HG02610 (cell line): ENCODE measurements at regions not wholly inside any gene's neighbourhood (a gene's known extent, or its start where the extent isn't known, plus 50 kb on each side); places are given as distances from the start of the nearest gene placed in this dataset.
"Not testable (repeated sequence)": the region's sequence is repeated elsewhere in the genome, so short reads cannot be mapped to it uniquely, and the experiment has no call there.

Source experiments
- ATAC-seq: cut with Tn5 transposase; IDR thresholded peaks from one replicate; pipeline ENCODE4 v1.9.1; 2021; ENCODE audit warnings: mild to moderate bottlenecking, moderate library complexity; ENCODE audit not compliant: unreplicated experiment

DNA sequence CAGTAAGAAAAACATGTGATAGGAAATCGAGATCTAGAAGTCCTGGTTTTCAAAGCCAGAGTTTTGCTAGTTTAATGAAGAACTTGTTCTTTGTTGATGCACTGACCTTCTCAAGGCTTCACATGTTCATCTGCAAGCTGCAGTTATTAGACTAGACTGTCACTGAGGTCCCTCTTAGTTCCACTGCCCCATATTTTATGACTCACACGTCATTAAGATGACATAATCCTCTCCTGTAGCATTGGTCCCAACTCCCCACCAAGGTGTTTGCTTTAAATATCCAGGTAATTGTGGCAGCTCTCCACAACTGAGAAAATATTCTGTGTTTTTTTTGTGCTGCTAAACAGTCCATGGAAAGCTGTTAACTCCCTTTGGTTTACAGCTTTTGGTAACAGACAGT lies 149.7 kb downstream of the MREG start:
- no peak for ATAC-seq

GRCh38 chr2:215862351-215862771 lies 151.0 kb downstream of the MREG start:
- no peak for ATAC-seq

- no peak for ATAC-seq
Observed at GRCh38 chr2:215861607-215862350, 151.6 kb downstream of the MREG start.

DNA sequence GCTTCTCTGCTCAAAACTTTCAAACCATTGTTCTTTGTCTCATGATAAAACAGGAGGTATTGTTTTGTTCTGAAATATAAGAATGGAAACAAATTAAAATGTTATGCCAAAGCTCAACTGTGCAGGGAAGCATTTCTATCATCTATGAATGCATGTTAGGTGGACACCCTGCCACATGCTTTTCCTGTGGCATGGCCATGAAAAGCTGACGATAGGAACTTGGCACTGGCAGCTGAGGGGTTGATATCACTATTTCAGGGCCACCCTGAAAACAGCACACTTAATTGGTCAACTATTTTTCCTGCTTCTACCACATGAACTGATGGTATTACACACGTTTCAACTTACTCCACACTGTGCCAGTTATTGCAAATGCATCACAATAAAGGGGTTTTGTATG lies 157.3 kb downstream of the MREG start:
- ATAC-seq = no peak

- not testable (repeated sequence) for ATAC-seq
Observed at GRCh38 chr2:215855308-215855707, 158.0 kb downstream of the MREG start.

- ATAC-seq = no peak
Observed at GRCh38 chr2:215854008-215854407, 159.3 kb downstream of the MREG start.

DNA sequence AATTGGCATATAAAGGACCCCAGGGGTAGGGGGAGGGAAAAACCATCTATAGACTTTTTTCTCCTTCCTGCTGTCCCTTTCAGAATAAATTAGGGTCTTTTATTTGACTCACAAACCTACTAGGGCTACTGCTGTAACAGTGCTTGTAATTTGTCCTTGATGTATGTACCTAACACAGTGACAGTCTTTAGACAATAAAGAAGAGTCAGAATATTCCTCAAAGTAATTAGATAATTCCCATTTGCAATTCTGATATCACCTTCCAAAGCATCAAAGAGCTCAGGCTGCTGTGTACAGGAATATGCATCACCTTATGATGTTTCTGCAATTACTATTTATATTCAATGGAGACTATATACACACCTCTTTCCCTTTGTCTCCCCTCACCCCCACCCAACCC lies 161.7 kb downstream of the MREG start:
- no peak for ATAC-seq

GRCh38 chr2:215851082-215851481 lies 162.3 kb downstream of the MREG start:
- ATAC-seq = no peak

DNA sequence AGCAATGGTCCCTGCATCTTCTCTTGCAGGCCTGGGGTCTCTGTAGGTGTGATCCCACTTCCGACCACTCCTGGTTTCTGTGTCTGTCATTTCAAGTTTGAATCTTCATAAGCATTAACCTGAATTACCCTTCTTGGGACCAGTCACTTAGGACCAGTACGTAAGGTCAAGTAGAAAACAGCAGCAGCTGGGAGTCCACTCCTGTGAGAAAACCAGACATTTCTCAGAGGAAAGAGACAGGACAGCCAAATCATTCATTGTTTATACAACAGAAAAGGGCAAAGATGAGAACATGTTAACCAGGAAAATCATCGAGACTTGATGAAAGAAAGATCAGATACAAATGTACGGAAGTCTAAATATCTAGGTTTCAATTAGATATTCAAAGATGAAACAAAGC lies 163.0 kb downstream of the MREG start:
- no peak for ATAC-seq

DNA sequence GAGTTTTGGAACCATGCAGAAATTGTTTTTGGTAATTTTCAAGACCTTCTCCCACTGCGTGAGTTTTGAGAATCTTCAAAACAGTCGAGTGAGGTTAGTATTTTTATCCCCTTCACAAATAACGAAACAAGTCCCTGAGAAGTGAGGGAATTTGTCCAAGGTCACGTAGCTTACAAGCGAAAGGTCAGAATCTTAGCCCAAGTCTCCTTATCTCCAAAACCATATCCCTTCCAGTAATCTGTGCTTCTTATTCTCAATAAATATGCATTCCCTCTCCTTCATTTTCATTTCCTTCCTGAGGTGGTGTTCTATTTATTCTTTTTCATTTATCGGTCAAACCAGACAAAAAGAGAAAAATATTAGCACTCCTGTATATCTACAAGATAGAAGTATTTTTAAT lies 163.6 kb downstream of the MREG start:
- no peak for ATAC-seq

GRCh38 chr2:215848698-215849097 lies 164.7 kb downstream of the MREG start:
- no peak for ATAC-seq

DNA sequence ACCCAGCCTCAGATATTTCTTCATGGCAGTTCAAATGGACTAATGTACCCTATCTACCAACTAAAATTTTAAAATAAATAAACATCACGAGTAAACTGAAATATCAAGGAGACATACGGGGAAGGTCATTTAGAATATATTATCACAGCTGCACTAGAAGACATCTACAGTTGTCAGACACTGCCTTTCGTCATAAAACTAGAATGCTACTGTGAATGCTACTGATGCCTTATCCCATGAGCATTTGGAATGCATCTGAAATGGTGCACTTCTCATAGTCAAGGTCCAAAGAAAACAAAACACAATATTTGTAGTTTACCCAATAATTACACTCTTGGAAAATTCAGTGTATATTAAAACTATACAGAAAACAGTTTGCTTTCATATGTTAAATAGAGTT lies 165.2 kb downstream of the MREG start:
- ATAC-seq = no peak

DNA sequence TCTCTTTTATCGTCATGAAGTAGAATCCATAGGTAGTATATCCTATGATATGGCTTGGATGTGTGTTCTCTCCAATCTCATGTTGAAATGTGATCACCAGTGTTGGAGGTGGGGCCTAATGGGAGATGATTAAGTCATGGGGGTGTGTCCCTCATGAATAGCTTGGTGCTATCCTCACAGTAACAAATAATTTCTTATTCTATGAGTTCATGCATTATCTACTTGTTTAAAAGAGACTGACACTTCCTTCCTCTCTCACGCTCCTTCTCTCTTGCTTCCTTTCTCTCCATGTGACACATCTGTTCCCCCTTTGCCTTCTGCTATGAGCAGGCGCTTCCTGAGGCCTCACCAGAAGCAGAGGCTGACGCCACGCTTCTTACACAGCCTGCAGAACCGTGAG lies 165.6 kb downstream of the MREG start:
- ATAC-seq = no peak

GRCh38 chr2:215847056-215847455 lies 166.3 kb downstream of the MREG start:
- ATAC-seq = no peak

- ATAC-seq = peak; percentile 85
Observed at GRCh38 chr2:215845839-215846586, 167.3 kb downstream of the MREG start.

DNA sequence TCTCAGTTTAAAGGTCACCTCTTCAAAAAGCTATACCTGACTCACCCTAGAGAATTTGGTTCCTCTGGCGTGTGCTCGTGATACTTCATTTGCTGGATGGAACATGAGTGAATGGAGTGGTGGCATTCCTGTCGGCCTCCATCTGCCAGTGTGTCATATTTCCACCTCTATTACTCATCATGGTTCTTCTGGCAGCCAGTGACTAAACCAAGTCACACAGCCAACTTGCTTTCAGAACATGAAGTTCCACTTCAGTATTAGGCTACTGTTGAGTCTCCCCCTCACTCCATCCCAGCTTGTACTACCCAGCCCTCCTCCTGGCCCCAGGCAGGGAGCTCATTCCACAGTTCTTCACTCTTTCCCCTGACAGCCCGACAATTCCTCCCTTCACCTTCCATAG lies 169.8 kb downstream of the MREG start:
- ATAC-seq = no peak

GRCh38 chr2:215841175-215841816 lies 172.1 kb downstream of the MREG start:
- no peak for ATAC-seq

DNA sequence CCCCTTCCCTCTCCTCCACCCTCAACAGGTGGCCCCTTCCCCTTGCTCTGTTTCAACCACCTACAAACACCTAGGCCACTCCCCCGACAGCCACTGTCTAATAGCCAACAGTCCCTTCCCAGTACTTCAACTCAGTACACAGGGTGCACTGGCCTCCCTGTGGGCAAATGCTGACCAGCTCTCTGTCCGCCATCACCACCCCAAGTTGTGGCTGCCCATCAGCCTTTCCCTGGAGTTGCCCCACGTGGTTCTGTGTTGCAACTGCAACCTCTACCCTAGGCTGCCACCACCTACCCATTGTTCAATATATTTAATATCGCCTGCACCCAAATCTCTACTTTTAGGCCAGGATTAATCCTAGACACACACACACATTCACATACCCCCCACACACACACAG lies 173.5 kb downstream of the MREG start:
- ATAC-seq = no peak

DNA sequence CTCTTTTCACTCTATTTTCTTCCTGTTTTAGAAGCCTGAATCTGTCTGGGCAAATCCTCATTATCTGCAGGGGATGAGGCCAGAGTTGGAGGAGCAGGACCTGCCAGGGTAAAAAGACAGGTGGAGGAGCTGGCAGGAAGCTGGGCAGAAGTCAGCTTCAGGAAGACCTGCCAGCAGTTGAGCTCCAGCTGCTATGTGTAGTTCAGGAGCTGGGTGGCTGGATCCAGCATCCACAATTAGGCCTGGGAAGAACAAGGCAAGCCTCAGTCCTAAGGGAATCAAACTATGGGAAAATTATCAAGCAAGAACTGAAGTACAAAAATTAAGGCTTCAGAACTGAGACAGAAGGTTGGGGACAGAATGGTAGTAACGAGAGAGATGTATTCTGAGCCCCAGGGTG lies 174.0 kb downstream of the MREG start:
- no peak for ATAC-seq

DNA sequence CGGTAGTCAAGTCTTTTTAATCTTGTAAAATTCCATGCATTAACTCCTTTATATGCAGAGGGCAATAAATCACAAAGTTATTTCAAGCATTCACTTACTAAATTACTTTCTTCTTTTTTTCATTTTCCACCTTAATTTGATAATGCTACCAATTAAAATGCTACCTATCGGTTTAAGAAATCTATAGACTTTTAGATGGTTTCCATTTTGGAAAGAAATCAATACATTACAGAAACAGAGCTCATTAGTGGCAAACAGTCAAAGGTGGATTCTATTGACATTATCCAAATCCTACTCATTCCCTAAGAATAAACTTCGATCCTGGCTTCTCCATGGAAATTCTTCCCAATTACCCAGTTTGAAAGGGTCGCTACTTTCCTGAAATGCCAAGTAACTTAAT lies 176.5 kb downstream of the MREG start:
- ATAC-seq = no peak

- no peak for ATAC-seq
Observed at GRCh38 chr2:215835657-215836056, 177.7 kb downstream of the MREG start.

DNA sequence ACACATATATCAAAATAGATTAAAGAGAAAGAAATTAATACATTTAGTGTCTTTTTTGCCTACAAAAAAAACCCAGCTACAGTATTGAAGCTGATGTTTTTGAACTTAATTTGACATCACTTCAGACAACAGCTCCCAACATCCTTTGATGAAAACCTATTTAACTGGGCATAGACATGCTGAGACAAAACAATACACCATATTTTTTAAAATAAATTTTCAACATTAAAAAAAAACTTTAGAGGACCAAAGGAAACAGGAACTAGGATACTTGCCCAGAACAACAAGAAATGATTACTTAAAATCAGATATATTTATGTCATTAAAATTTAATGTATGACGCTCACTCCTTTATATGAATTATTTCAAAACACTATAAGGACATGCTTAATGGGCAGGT lies 178.1 kb downstream of the MREG start:
- no peak for ATAC-seq
